Cardiac muscle cell (in vitro differentiated cells and primary cell): ENCODE measurements at regions not wholly inside any gene's neighbourhood (a gene's known extent, or its start where the extent isn't known, plus 50 kb on each side); places are given as distances from the start of the nearest gene placed in this dataset.

Experiments
- DNase-seq, 2 donors: peaks; one replicate each; pipeline versions ENCODE4 v3.0.0 to v3.0.0-alpha.2; 2010 to 2017; ENCODE audit warnings: low read depth in 1 of 2, low spot score in 1 of 2
- H3K27ac ChIP-seq: fragments of 200-600 bp; sonication (generic); 2 replicates; pipeline ENCODE4 v1.5.1; 2016
- H3K27me3 ChIP-seq: fragments of 200-600 bp; sonication (generic); 2 replicates; pipeline ENCODE4 v1.6.0; 2016; ENCODE audit warnings: control low read depth
- H3K36me3 ChIP-seq: fragments of 200-600 bp; sonication (generic); 2 replicates; pipeline ENCODE4 v1.5.1; 2016; ENCODE audit warnings: control low read depth
- H3K4me1 ChIP-seq: fragments of 200-600 bp; sonication (generic); 2 replicates; pipeline ENCODE4 v1.8.1; 2017; ENCODE audit warnings: low read depth, mild to moderate bottlenecking, mixed run types
- H3K4me3 ChIP-seq: fragments of 200-600 bp; sonication (generic); 2 replicates; pipeline ENCODE4 v1.5.1; 2016; ENCODE audit warnings: mild to moderate bottlenecking
- H3K9me3 ChIP-seq: fragments of 200-600 bp; sonication (generic); 2 replicates; pipeline ENCODE4 v1.5.1; 2017; ENCODE audit warnings: low read depth, mild to moderate bottlenecking, control low read depth
- CTCF ChIP-seq: IDR thresholded peaks from 2 replicates; pipeline ENCODE4 v1.5.1; 2012; ENCODE audit warnings: low read depth, mild to moderate bottlenecking, low read length

GRCh38 chr15:31178705-31179104, 77.2 kb upstream of the TRPM1 start:
- no peak for DNase-seq
- Histone ChIP-seq H3K27me3 (no peaks in the 10 kb centered on the region), H3K27ac (no peak overlapping the region), H3K36me3 (no peaks in the 10 kb centered on the region), H3K4me3 (no peak overlapping the region), H3K9me3 (no peaks in the 10 kb centered on the region), H3K4me1 (no peaks in the 10 kb centered on the region)
- TF ChIP-seq CTCF, result no peak

- no peak for TF ChIP-seq CTCF
Measured at GRCh38 chr15:31179693-31180092, 78.2 kb upstream of the TRPM1 start.

GRCh38 chr15:31193291-31193690, 91.8 kb upstream of the TRPM1 start:
- no peak overlapping the region for H3K27ac ChIP-seq
- no peak for TF ChIP-seq CTCF
- DNase-seq, result no peak
- no peaks in the 10 kb centered on the region for H3K36me3 ChIP-seq
- no peaks in the 10 kb centered on the region for H3K4me1 ChIP-seq
- no peaks in the 10 kb centered on the region for H3K27me3 ChIP-seq
- no peaks in the 10 kb centered on the region for H3K9me3 ChIP-seq
- no peak overlapping the region for H3K4me3 ChIP-seq

More at GRCh38 chr15:31179693-31180092, 78.2 kb upstream of the TRPM1 start:
- H3K27me3 ChIP-seq, result no peaks in the 10 kb centered on the region
- no peaks in the 10 kb centered on the region for H3K36me3 ChIP-seq
- no peak overlapping the region for H3K4me3 ChIP-seq
- DNase-seq, result no peak
- H3K9me3 ChIP-seq, result no peaks in the 10 kb centered on the region
- H3K27ac ChIP-seq, result no peak overlapping the region
- no peaks in the 10 kb centered on the region for H3K4me1 ChIP-seq

- Histone ChIP-seq H3K4me1 (no peaks in the 10 kb centered on the region), H3K4me3 (no peak overlapping the region), H3K36me3 (no peaks in the 10 kb centered on the region), H3K27ac (no peak overlapping the region), H3K9me3 (no peaks in the 10 kb centered on the region), H3K27me3 (no peaks in the 10 kb centered on the region)
- DNase-seq, result no peak
- TF ChIP-seq CTCF, result no peak
Measured at GRCh38 chr15:31195871-31196270, 94.3 kb upstream of the TRPM1 start.

- DNase-seq, result peak; percentile 30 to 39
Measured at GRCh38 chr15:31197497-31198414, 96.2 kb upstream of the TRPM1 start.

More at GRCh38 chr15:31197497-31198414, 96.2 kb upstream of the TRPM1 start:
- no peaks in the 10 kb centered on the region for H3K36me3 ChIP-seq
- H3K4me1 ChIP-seq, result no peaks in the 10 kb centered on the region
- peak; percentile 63 for TF ChIP-seq CTCF
- H3K4me3 ChIP-seq, result no peak overlapping the region
- no peaks in the 10 kb centered on the region for H3K9me3 ChIP-seq
- H3K27ac ChIP-seq, result no peak overlapping the region
- H3K27me3 ChIP-seq, result no peaks in the 10 kb centered on the region
